ENCODE measurements at regions not wholly inside any gene's neighbourhood (a gene's known extent, or its start where the extent isn't known, plus 50 kb on each side); places are given as distances from the start of the nearest gene placed in this dataset.

GRCh38 chr1:65510961-65511360, 90.5 kb downstream of the LEPR start:
- H3K27ac Mint-ChIP-seq = no peak overlapping the region
- peaks cover 0 to 2% (median 0%) of the 10 kb centered on the region in 6 donors for H3K9me3 Mint-ChIP-seq
- DNase-seq = no peak
- no peak overlapping the region for H3K4me3 Mint-ChIP-seq
- H3K27me3 Mint-ChIP-seq (ENCODE audit: low read depth in 3 of 3) = peaks cover 0 to 2% (median 2%) of the 10 kb centered on the region in 3 donors
- H3K36me3 Mint-ChIP-seq = no peaks in the 10 kb centered on the region
- no peaks in the 10 kb centered on the region for H3K4me1 Mint-ChIP-seq

- Mint-ChIP-seq H3K9me3 (peaks cover 0 to 2% (median 0%) of the 10 kb centered on the region in 6 donors), H3K27me3 (ENCODE audit: low read depth in 3 of 3) (peaks cover 0 to 2% (median 0%) of the 10 kb centered on the region in 3 donors), H3K4me1 (no peaks in the 10 kb centered on the region), H3K36me3 (no peaks in the 10 kb centered on the region), H3K4me3 (no peak overlapping the region), H3K27ac (no peak overlapping the region)
- no peak for DNase-seq
Measured at GRCh38 chr1:65512383-65512782, 91.9 kb downstream of the LEPR start.

- DNase-seq = no peak
- Mint-ChIP-seq H3K27me3 (ENCODE audit: low read depth in 3 of 3) (peaks cover 0 to 3% (median 0%) of the 10 kb centered on the region in 3 donors), H3K9me3 (peaks cover 0 to 2% (median 0%) of the 10 kb centered on the region in 6 donors), H3K36me3 (no peaks in the 10 kb centered on the region), H3K4me1 (no peaks in the 10 kb centered on the region), H3K27ac (no peak overlapping the region), H3K4me3 (no peak overlapping the region)
Measured at GRCh38 chr1:65512967-65513780, 92.7 kb downstream of the LEPR start.

- Mint-ChIP-seq H3K27me3 (ENCODE audit: low read depth in 3 of 3) (peaks cover 0 to 3% (median 0%) of the 10 kb centered on the region in 3 donors), H3K9me3 (peaks cover 0 to 4% (median 0%) of the 10 kb centered on the region in 6 donors), H3K4me1 (no peaks in the 10 kb centered on the region), H3K27ac (no peak overlapping the region), H3K36me3 (peaks cover 0 to 4% (median 0%) of the 10 kb centered on the region in 3 donors), H3K4me3 (no peak overlapping the region)
- no peak for DNase-seq
Measured at GRCh38 chr1:65514041-65514440, 93.6 kb downstream of the LEPR start.

- Mint-ChIP-seq H3K4me1 (peaks cover 0 to 5% of the 10 kb centered on the region in 2 donors), H3K27me3 (ENCODE audit: low read depth in 3 of 3) (peaks cover 2 to 20% (median 11%) of the 10 kb centered on the region in 3 donors), H3K27ac (no peak overlapping the region), H3K4me3 (peak overlapping the region in 3 of 5 donors; percentile 10 to 44 (median 26)), H3K9me3 (peaks cover 0 to 6% (median 5%) of the 10 kb centered on the region in 6 donors), H3K36me3 (peaks cover 0 to 13% (median 8%) of the 10 kb centered on the region in 3 donors)
- DNase-seq = no peak
Measured at GRCh38 chr1:65524931-65525265, 104.4 kb downstream of the LEPR start.

GRCh38 chr1:65525266-65526048, 105.0 kb downstream of the LEPR start:
- Mint-ChIP-seq H3K27me3 (ENCODE audit: low read depth in 3 of 3) (peaks cover 2 to 20% (median 11%) of the 10 kb centered on the region in 3 donors), H3K36me3 (peaks cover 0 to 13% (median 9%) of the 10 kb centered on the region in 3 donors), H3K4me1 (peaks cover 0 to 5% of the 10 kb centered on the region in 2 donors), H3K4me3 (peak overlapping the region in 2 of 5 donors; percentile 26 to 44), H3K27ac (no peak overlapping the region), H3K9me3 (peaks cover 0 to 6% (median 4%) of the 10 kb centered on the region in 6 donors)
- DNase-seq = no peak

- peaks cover 3 to 7% (median 4%) of the 10 kb centered on the region in 6 donors for H3K9me3 Mint-ChIP-seq
- H3K36me3 Mint-ChIP-seq = peaks cover 0 to 13% (median 12%) of the 10 kb centered on the region in 3 donors
- no peak overlapping the region for H3K4me3 Mint-ChIP-seq
- H3K4me1 Mint-ChIP-seq = peaks cover 0 to 5% of the 10 kb centered on the region in 2 donors
- no peak for DNase-seq
- H3K27me3 Mint-ChIP-seq (ENCODE audit: low read depth in 3 of 3) = peaks cover 2 to 20% (median 12%) of the 10 kb centered on the region in 3 donors
- H3K27ac Mint-ChIP-seq = no peak overlapping the region
Measured at GRCh38 chr1:65526049-65526556, 105.6 kb downstream of the LEPR start.

GRCh38 chr1:65527190-65527589, 106.7 kb downstream of the LEPR start:
- peaks cover 2 to 20% (median 18%) of the 10 kb centered on the region in 3 donors for H3K27me3 Mint-ChIP-seq (ENCODE audit: low read depth in 3 of 3)
- H3K4me3 Mint-ChIP-seq = no peak overlapping the region
- H3K27ac Mint-ChIP-seq = no peak overlapping the region
- H3K9me3 Mint-ChIP-seq = peaks cover 3 to 10% (median 5%) of the 10 kb centered on the region in 6 donors
- DNase-seq = no peak
- H3K36me3 Mint-ChIP-seq = peaks cover 0 to 13% (median 13%) of the 10 kb centered on the region in 3 donors
- peaks cover 0 to 5% of the 10 kb centered on the region in 2 donors for H3K4me1 Mint-ChIP-seq

- Mint-ChIP-seq H3K27ac (no peak overlapping the region), H3K4me1 (peaks cover 0 to 5% of the 10 kb centered on the region in 2 donors), H3K4me3 (no peak overlapping the region), H3K9me3 (peaks cover 3 to 14% (median 6%) of the 10 kb centered on the region in 6 donors), H3K27me3 (ENCODE audit: low read depth in 3 of 3) (peaks cover 2 to 20% (median 14%) of the 10 kb centered on the region in 3 donors), H3K36me3 (peaks cover 0 to 13% (median 13%) of the 10 kb centered on the region in 3 donors)
- no peak for DNase-seq
Measured at GRCh38 chr1:65527707-65528503, 107.4 kb downstream of the LEPR start.

GRCh38 chr1:65531972-65532570, 111.6 kb downstream of the LEPR start:
- no peak overlapping the region for H3K4me3 Mint-ChIP-seq
- no peak for DNase-seq
- H3K27ac Mint-ChIP-seq = no peak overlapping the region
- peaks cover 0 to 18% (median 6%) of the 10 kb centered on the region in 6 donors for H3K9me3 Mint-ChIP-seq
- peaks cover 0 to 7% (median under 1%) of the 10 kb centered on the region in 3 donors for H3K27me3 Mint-ChIP-seq (ENCODE audit: low read depth in 3 of 3)
- H3K36me3 Mint-ChIP-seq = peaks cover 0 to 8% (median 0%) of the 10 kb centered on the region in 3 donors
- no peaks in the 10 kb centered on the region for H3K4me1 Mint-ChIP-seq

- Mint-ChIP-seq H3K4me1 (no peaks in the 10 kb centered on the region), H3K36me3 (peaks cover 0 to 2% (median 0%) of the 10 kb centered on the region in 3 donors), H3K27me3 (ENCODE audit: low read depth in 3 of 3) (peaks cover 0 to 7% (median 2%) of the 10 kb centered on the region in 3 donors), H3K27ac (no peak overlapping the region), H3K4me3 (no peak overlapping the region), H3K9me3 (peaks cover 0 to 18% (median 5%) of the 10 kb centered on the region in 6 donors)
- no peak for DNase-seq
Measured at GRCh38 chr1:65535981-65536380, 115.5 kb downstream of the LEPR start.

- H3K9me3 Mint-ChIP-seq = peaks cover 0 to 13% (median 6%) of the 10 kb centered on the region in 6 donors
- no peak overlapping the region for H3K27ac Mint-ChIP-seq
- peaks cover 0 to 2% (median 2%) of the 10 kb centered on the region in 3 donors for H3K27me3 Mint-ChIP-seq (ENCODE audit: low read depth in 3 of 3)
- no peaks in the 10 kb centered on the region for H3K36me3 Mint-ChIP-seq
- H3K4me3 Mint-ChIP-seq = no peak overlapping the region
- no peak for DNase-seq
- no peaks in the 10 kb centered on the region for H3K4me1 Mint-ChIP-seq
Measured at GRCh38 chr1:65538086-65538485, 117.6 kb downstream of the LEPR start.

GRCh38 chr1:65538664-65539063, 118.2 kb downstream of the LEPR start:
- no peak overlapping the region for H3K4me3 Mint-ChIP-seq
- peaks cover 0 to 17% (median 6%) of the 10 kb centered on the region in 6 donors for H3K9me3 Mint-ChIP-seq
- no peaks in the 10 kb centered on the region for H3K4me1 Mint-ChIP-seq
- peaks cover 0 to 2% (median 2%) of the 10 kb centered on the region in 3 donors for H3K27me3 Mint-ChIP-seq (ENCODE audit: low read depth in 3 of 3)
- no peaks in the 10 kb centered on the region for H3K36me3 Mint-ChIP-seq
- H3K27ac Mint-ChIP-seq = no peak overlapping the region
- no peak for DNase-seq
